HepG2 (cell line): ENCODE measurements at regions not wholly inside any gene's neighbourhood (a gene's known extent, or its start where the extent isn't known, plus 50 kb on each side); places are given as distances from the start of the nearest gene placed in this dataset.

ENCODE experiments used
- ATAC-seq: fragments of 200-7000 bp; cut with Tn5 transposase; 3 replicates; pipeline ENCODE4 v1.9.1; 2020; ENCODE audit warnings: mild to moderate bottlenecking, moderate library complexity
- BruUV-seq: library from RNA; stranded (reverse); fragments of 400-500 nt; replicated peaks from 2 replicates; lab custom pipeline; 2021; lab: Mats Ljungman, UMichigan
- CTCF ChIA-PET: fragments of 300-600 bp; formaldehyde crosslinking; extraction: SDS; loops from one replicate; lab custom pipeline; 2021; ENCODE audit warnings: low total read pairs, inconsistent platforms, low intra/inter-chr PET ratio; lab: Yijun Ruan, JAX
- POLR2A ChIA-PET: fragments of 350-600 bp; sonication (Branson Sonifier 250); formaldehyde crosslinking; loops from one replicate; lab custom pipeline; 2020; ENCODE audit warnings: antibody characterized with exemption, inconsistent platforms; lab: Yijun Ruan, JAX
- DNase-seq: peaks from one replicate; pipeline ENCODE4 v3.0.0-alpha.2; 2015; ENCODE audit warnings: low spot score
- FAIRE-seq: peaks from 3 replicates; lab custom pipeline; 2011; peaks lifted over from hg19 to GRCh38; lab: Jason Lieb, UNC
- H2AFZ ChIP-seq: one replicate; pipeline ENCODE4 v1.6.1; 2011; ENCODE audit warnings: low read length, inconsistent platforms
- H3K27ac ChIP-seq: fragments of 300-600 bp; 3 replicates; pipeline ENCODE4 v1.8.0; 2011; ENCODE audit warnings: mixed run types, mild to moderate bottlenecking, mixed read lengths, low read length, inconsistent platforms; ENCODE audit not compliant: insufficient read depth; ENCODE audit errors: extremely low read length
- H3K27me3 ChIP-seq, 2 experiments: fragments of 200-600 bp in 1 of 2; 2 replicates in 1 of 2; 3 replicates in 1 of 2; pipeline versions ENCODE4 v1.6.0 to v1.8.0; 2011; ENCODE audit warnings: low read length in 2 of 2, mild to moderate bottlenecking in 2 of 2, moderate library complexity in 2 of 2, inconsistent platforms in 1 of 2; ENCODE audit not compliant: insufficient read depth in 2 of 2, control insufficient read depth in 1 of 2
- H3K36me3 ChIP-seq, 2 experiments: fragments of 200-600 bp in 1 of 2; replicated peaks in 1 of 2; 2 replicates in 1 of 2; 3 replicates in 1 of 2; pipeline versions ENCODE4 v1.5.1 to v1.8.0; 2011; ENCODE audit warnings: low read length in 2 of 2, inconsistent platforms in 1 of 2; ENCODE audit not compliant: insufficient read depth in 2 of 2, control insufficient read depth in 1 of 2
- H3K4me1 ChIP-seq: 2 replicates; pipeline ENCODE4 v1.5.1; 2012; ENCODE audit warnings: low read length, inconsistent platforms; ENCODE audit not compliant: insufficient read depth
- H3K4me2 ChIP-seq: 2 replicates; pipeline ENCODE4 v1.6.0; 2011; ENCODE audit warnings: low read depth, low read length, inconsistent platforms
- H3K4me3 ChIP-seq, 3 experiments: fragments of 200-600 bp in 1 of 3; sonication (generic), shearing (Covaris generic) in 1 of 3; replicated peaks in 1 of 3; 2 replicates each; pipeline ENCODE4 v1.5.1; 2011 to 2016; ENCODE audit warnings: low read length in 3 of 3, inconsistent platforms in 2 of 3, low read depth in 2 of 3, mild to moderate bottlenecking in 2 of 3, control low read depth in 1 of 3, mixed read lengths in 1 of 3; ENCODE audit not compliant: insufficient read depth in 1 of 3
- H3K79me2 ChIP-seq: one replicate; pipeline ENCODE4 v1.6.1; 2011; ENCODE audit warnings: low read length, inconsistent platforms; ENCODE audit not compliant: insufficient read depth
- H3K9ac ChIP-seq: 2 replicates; pipeline ENCODE4 v1.6.0; 2011; ENCODE audit warnings: mild to moderate bottlenecking, low read depth, low read length, inconsistent platforms; ENCODE audit not compliant: insufficient read depth
- H3K9me3 ChIP-seq: 2 replicates; pipeline ENCODE4 v1.5.1; 2012; ENCODE audit warnings: mild to moderate bottlenecking, low read length
- H4K20me1 ChIP-seq: 2 replicates; pipeline ENCODE4 v1.6.0; 2011; ENCODE audit warnings: inconsistent platforms, mild to moderate bottlenecking, low read length, moderate library complexity; ENCODE audit not compliant: insufficient read depth
- ATF7 ChIP-seq, 2 experiments: fragments of 450-650 bp in 1 of 2; sonication (generic) in 1 of 2; formaldehyde crosslinking in 1 of 2; IDR thresholded peaks; 2 replicates each; pipeline versions ENCODE4 v1.4.0 to v1.6.1; 2016 to 2020; ENCODE audit warnings: antibody characterized with exemption in 1 of 2, mild to moderate bottlenecking in 1 of 2, missing genetic modification reagents in 1 of 2
- CREB1 ChIP-seq, 2 experiments: fragments of 450-650 bp in 1 of 2; IDR thresholded peaks; 2 replicates each; pipeline ENCODE4 v1.6.1; 2016 to 2017; ENCODE audit warnings: control low read depth in 1 of 2, mild to moderate bottlenecking in 1 of 2, missing compliant biosample characterization in 1 of 2, missing genetic modification characterization in 1 of 2
- CTCF ChIP-seq: sonication (generic); formaldehyde crosslinking; IDR thresholded peaks from 2 replicates; pipeline ENCODE4 v1.5.0; 2020; ENCODE audit warnings: mild to moderate bottlenecking, missing genetic modification reagents, moderate library complexity
- NBN ChIP-seq: fragments of 450-650 bp; conservative IDR thresholded peaks from 2 replicates; pipeline ENCODE4 v1.6.1; 2017
- PAXIP1 ChIP-seq: sonication (generic); formaldehyde crosslinking; conservative IDR thresholded peaks from 2 replicates; pipeline ENCODE4 v1.4.0; 2020; ENCODE audit warnings: mild to moderate bottlenecking, missing genetic modification reagents, moderate library complexity
- WGBS: methylation state at CpG from one replicate; pipeline ENCODE4 v1.1.6; 2017; ENCODE audit warnings: low lambda C conversion rate; 5-methylcytosine and 5-hydroxymethylcytosine counted together
- in situ Hi-C: cut with HindIII; loops from 2 replicates; pipeline ENCODE4 v1.10.0; 2017; ENCODE audit warnings: low pct_unique_long_range_greater_than_20kb; ENCODE audit not compliant: extremely low pct_ligation_motif_present
- intact Hi-C: fragments of 100-400 bp; cut with micrococcal nuclease; formaldehyde crosslinking; loops from one replicate; pipeline ENCODE4 v1.10.0; 2022; ENCODE audit not compliant: unreplicated experiment

- FAIRE-seq (no peak), ATAC-seq (no peak), DNase-seq (no peak)
- no peaks in the 10 kb centered on the region for H3K36me3 ChIP-seq
- intact Hi-C loops (no loop called here), in situ Hi-C loops (no loop called here)
- H3K4me1 ChIP-seq: no peaks in the 10 kb centered on the region
- BruUV-seq: no TSS peak
- H3K27ac ChIP-seq: no peak overlapping the region
- 25% methylated on average over 3 of the region's 3 CpGs for WGBS
- H3K4me2 ChIP-seq: no peak overlapping the region
- H3K79me2 ChIP-seq: no peaks in the 10 kb centered on the region
- TF ChIP-seq NBN: no peak
- TF ChIP-seq ATF7 (IDR thresholded peaks at IDR 0.05): peak; percentile 62; the same call in 1 of the 2 replicates
- no peak for TF ChIP-seq ATF7 (CRISPR knock-in tag; IDR thresholded peaks at IDR 0.05)
- no peak for TF ChIP-seq CTCF
- TF ChIP-seq CREB1 (IDR thresholded peaks at IDR 0.05): peak; percentile 71
- no peak for TF ChIP-seq CREB1 (CRISPR knock-in tag; IDR thresholded peaks at IDR 0.05)
- no peak for TF ChIP-seq PAXIP1
- no peak overlapping the region for H3K9ac ChIP-seq
- no peaks in the 10 kb centered on the region for H3K27me3 ChIP-seq
- no peaks in the 10 kb centered on the region for H3K9me3 ChIP-seq
- no peaks in the 10 kb centered on the region for H4K20me1 ChIP-seq
- CTCF ChIA-PET: no interaction called here
- POLR2A ChIA-PET: no interaction called here
- H2AFZ ChIP-seq: no peak overlapping the region
- no peak overlapping the region for H3K4me3 ChIP-seq
Measured at GRCh38 chr2:66766582-66766981, 331.7 kb downstream of the MEIS1 start.
